K562 (cell line): ENCODE measurements at regions not wholly inside any gene's neighbourhood (a gene's known extent, or its start where the extent isn't known, plus 50 kb on each side); places are given as distances from the start of the nearest gene placed in this dataset.
"Not testable (repeated sequence)": the region's sequence is repeated elsewhere in the genome, so short reads cannot be mapped to it uniquely, and the experiment has no call there.

Experiments used
- ATAC-seq: fragments of 200-7000 bp; cut with Tn5 transposase; 3 replicates; pipeline ENCODE4 v1.9.1; 2020; ENCODE audit warnings: moderate library complexity
- BruUV-seq: library from RNA; stranded (reverse); fragments of 400-500 nt; replicated peaks from 2 replicates; lab custom pipeline; 2021; lab: Mats Ljungman, UMichigan
- CTCF ChIA-PET: fragments of 300-600 bp; formaldehyde crosslinking; extraction: SDS; loops from one replicate; lab custom pipeline; 2021; ENCODE audit warnings: low intra/inter-chr PET ratio; lab: Yijun Ruan, JAX
- POLR2A ChIA-PET: fragments of 300-600, 350-650 bp; sonication (Branson Sonifier 250); formaldehyde crosslinking; extraction: SDS; loops from one replicate; lab custom pipeline; 2021; ENCODE audit warnings: antibody characterized with exemption, inconsistent platforms; lab: Yijun Ruan, JAX
- DNase-seq, 4 experiments: peaks; one replicate each; pipeline versions ENCODE4 v3.0.0 to v3.0.0-alpha.2; 2011 to 2018; ENCODE audit warnings: low spot score in 3 of 4, mixed read lengths in 3 of 4; ENCODE audit errors: extremely low read depth in 1 of 4
- FAIRE-seq: peaks from 2 replicates; lab custom pipeline; 2011; peaks lifted over from hg19 to GRCh38; lab: Jason Lieb, UNC
- H2AFZ ChIP-seq: 2 replicates; pipeline ENCODE4 v1.6.0; 2011; ENCODE audit warnings: low read depth, low read length, control low read depth, inconsistent platforms
- H3K27ac ChIP-seq: fragments of 200-600 bp; 3 replicates; pipeline ENCODE4 v1.8.0; 2011; ENCODE audit warnings: low read depth, mild to moderate bottlenecking, control low read depth, inconsistent platforms, low read length, moderate library complexity, mixed read lengths; ENCODE audit errors: extremely low read depth
- H3K27me3 ChIP-seq, 2 experiments: fragments of 300-600 bp in 1 of 2; 2 replicates in 1 of 2; 3 replicates in 1 of 2; pipeline versions ENCODE4 v1.6.0 to v1.8.0; 2011; ENCODE audit warnings: inconsistent platforms in 2 of 2, low read length in 2 of 2, mild to moderate bottlenecking in 1 of 2, mixed read lengths in 1 of 2, moderate library complexity in 1 of 2; ENCODE audit not compliant: control insufficient read depth in 2 of 2, insufficient read depth in 2 of 2
- H3K36me3 ChIP-seq: fragments of 300-600 bp; 3 replicates; pipeline ENCODE4 v1.8.0; 2011; ENCODE audit warnings: mild to moderate bottlenecking, low read length, inconsistent platforms; ENCODE audit not compliant: control insufficient read depth, insufficient read depth
- H3K4me1 ChIP-seq, 2 experiments: fragments of 200-600 bp in 1 of 2; replicated peaks in 1 of 2; 2 replicates in 1 of 2; 3 replicates in 1 of 2; pipeline versions ENCODE4 v1.5.1 to v1.8.0; 2011; ENCODE audit warnings: inconsistent platforms in 2 of 2, low read length in 2 of 2, mild to moderate bottlenecking in 1 of 2, mixed read lengths in 1 of 2, moderate library complexity in 1 of 2; ENCODE audit not compliant: control insufficient read depth in 2 of 2, insufficient read depth in 2 of 2
- H3K4me2 ChIP-seq: 2 replicates; pipeline ENCODE4 v1.6.1; 2011; ENCODE audit warnings: low read length, control low read depth, inconsistent platforms, mixed read lengths; ENCODE audit not compliant: insufficient read depth
- H3K4me3 ChIP-seq: fragments of 200-600 bp; sonication (generic), shearing (Covaris generic); 2 replicates; pipeline ENCODE4 v1.5.1; 2016; ENCODE audit warnings: control low read depth, inconsistent platforms
- H3K79me2 ChIP-seq: fragments of 200-600 bp; 3 replicates; pipeline ENCODE4 v1.8.0; 2011; ENCODE audit warnings: low read length, inconsistent platforms; ENCODE audit not compliant: control insufficient read depth, insufficient read depth
- H3K9ac ChIP-seq, 2 experiments: 2 replicates each; pipeline versions ENCODE4 v1.6.0 to v1.6.1; 2011; ENCODE audit warnings: low read depth in 2 of 2, low read length in 2 of 2, control low read depth in 1 of 2, inconsistent platforms in 1 of 2, mild to moderate bottlenecking in 1 of 2, mixed read lengths in 1 of 2; ENCODE audit not compliant: insufficient read depth in 1 of 2
- H3K9me1 ChIP-seq: one replicate; pipeline ENCODE4 v1.6.0; 2011; ENCODE audit warnings: inconsistent platforms, mild to moderate bottlenecking, low read length, moderate library complexity; ENCODE audit not compliant: control insufficient read depth, insufficient read depth
- H3K9me3 ChIP-seq: replicated peaks from 2 replicates; pipeline ENCODE4 v1.5.1; 2011; ENCODE audit warnings: low read depth, low read length, inconsistent platforms; ENCODE audit not compliant: control insufficient read depth, insufficient read depth
- H4K20me1 ChIP-seq: replicated peaks from 2 replicates; pipeline ENCODE4 v1.6.1; 2011; ENCODE audit warnings: low read length, inconsistent platforms, mixed read lengths; ENCODE audit not compliant: control insufficient read depth, insufficient read depth
- BMI1 ChIP-seq: fragments of 150-350 bp; IDR thresholded peaks from 2 replicates; pipeline ENCODE4 v1.6.1; 2014; ENCODE audit warnings: low read length
- ERF ChIP-seq: fragments of 450-650 bp; formaldehyde crosslinking; IDR thresholded peaks from 2 replicates; pipeline ENCODE4 v1.4.0; 2020; ENCODE audit warnings: mild to moderate bottlenecking, mixed read lengths
- GATAD2A ChIP-seq: fragments of 450-650 bp; IDR thresholded peaks from 2 replicates; pipeline ENCODE4 v1.6.1; 2017
- KLF1 ChIP-seq: fragments of 450-650 bp; IDR thresholded peaks from 2 replicates; pipeline ENCODE4 v1.6.1; 2016; ENCODE audit warnings: missing genetic modification characterization, missing compliant biosample characterization
- RAD21 ChIP-seq, 2 experiments: fragments of 250-450 bp in 1 of 2; fragments of 450-650 bp in 1 of 2; sonication (Bioruptor Pico) in 1 of 2; formaldehyde crosslinking in 1 of 2; IDR thresholded peaks in 1 of 2; conservative IDR thresholded peaks in 1 of 2; 2 replicates each; pipeline versions ENCODE4 v1.4.0 to v1.8.0; 2020 to 2022; ENCODE audit warnings: mild to moderate bottlenecking in 2 of 2, moderate library complexity in 1 of 2
- WGBS: fragments of 100-300 bp; shearing (Covaris generic); methylation state at CpG from one replicate; pipeline ENCODE4 v1.1.6; 2016; ENCODE audit warnings: low coverage, mixed read lengths; ENCODE audit not compliant: insufficient coverage; ENCODE audit errors: missing lambda C conversion rate; 5-methylcytosine and 5-hydroxymethylcytosine counted together
- in situ Hi-C: fragments of 300-500 bp; cut with MboI; formaldehyde crosslinking; loops from 4 replicates; pipeline ENCODE4 v1.15.0; 2018; ENCODE audit warnings: inconsistent platforms, mixed read lengths
- intact Hi-C: fragments of 100-400 bp; cut with micrococcal nuclease; formaldehyde crosslinking; loops from 2 replicates; pipeline ENCODE4 v1.14.2; 2022

GRCh38 chr10:56466005-56466404, 104.9 kb upstream of the ZWINT start:
- Histone ChIP-seq H2AFZ (no peak overlapping the region), H3K9me1 (no peaks in the 10 kb centered on the region), H3K4me3 (no peak overlapping the region), H3K9me3 (no peaks in the 10 kb centered on the region), H3K4me2 (no peak overlapping the region), H3K36me3 (no peaks in the 10 kb centered on the region), H3K9ac (no peak overlapping the region), H4K20me1 (no peaks in the 10 kb centered on the region), H3K27me3 (no peaks in the 10 kb centered on the region), H3K27ac (no peak overlapping the region), H3K4me1 (no peaks in the 10 kb centered on the region), H3K79me2 (no peaks in the 10 kb centered on the region)
- CTCF ChIA-PET: no interaction called here
- intact Hi-C loops (no loop called here), in situ Hi-C loops (no loop called here)
- ATAC-seq: no peak
- WGBS: 9% methylated on average over 4 of the region's 6 CpGs
- POLR2A ChIA-PET: interaction anchor here (0.6 kb wide), 1 partner anchor 32 kb away, joined by 3 read pairs; no protein-coding TSS in a partner anchor
- TF ChIP-seq KLF1 (no peak), ERF (CRISPR knock-in tag) (no peak), BMI1 (no peak)
- BruUV-seq: no TSS peak
- no peak for FAIRE-seq
- no peak for DNase-seq

- intact Hi-C loops: no loop called here
- DNase-seq: no peak
- CTCF ChIA-PET: no interaction called here
Observed at GRCh38 chr10:56449770-56450169, 88.7 kb upstream of the ZWINT start.

GRCh38 chr10:56447613-56448012, 86.6 kb upstream of the ZWINT start:
- FAIRE-seq, in situ Hi-C loops: not testable (repeated sequence)

More at GRCh38 chr10:56449770-56450169, 88.7 kb upstream of the ZWINT start:
- Histone ChIP-seq H3K9me3 (no peaks in the 10 kb centered on the region), H2AFZ (no peak overlapping the region), H4K20me1 (no peaks in the 10 kb centered on the region), H3K9ac (no peak overlapping the region), H3K27me3 (no peaks in the 10 kb centered on the region), H3K27ac (no peak overlapping the region), H3K4me2 (no peak overlapping the region), H3K36me3 (no peaks in the 10 kb centered on the region), H3K9me1 (no peaks in the 10 kb centered on the region), H3K4me3 (no peak overlapping the region), H3K79me2 (no peaks in the 10 kb centered on the region), H3K4me1 (no peaks in the 10 kb centered on the region)
- FAIRE-seq (no peak), ATAC-seq (no peak)
- BruUV-seq: no TSS peak
- in situ Hi-C loops: no loop called here
- TF ChIP-seq GATAD2A (no peak), RAD21 (CRISPR knock-in tag; conservative IDR thresholded peaks at IDR 0.05 in 1 of 2, IDR thresholded peaks at IDR 0.05 in 1 of 2) (0 out of 4 replicates have a peak, but pooled peaks of 1 of the 2 experiments have one; percentile 6)
- POLR2A ChIA-PET: no interaction called here

More at GRCh38 chr10:56447613-56448012, 86.6 kb upstream of the ZWINT start:
- 0% methylated on average over 8 of the region's 10 CpGs for WGBS
- H3K9me1 ChIP-seq, BruUV-seq, H3K79me2 ChIP-seq, H3K4me1 ChIP-seq, intact Hi-C loops, H3K27me3 ChIP-seq, H3K4me3 ChIP-seq, CTCF ChIA-PET, POLR2A ChIA-PET, H3K27ac ChIP-seq, H3K9ac ChIP-seq, H3K4me2 ChIP-seq, H3K36me3 ChIP-seq, DNase-seq, H3K9me3 ChIP-seq, H2AFZ ChIP-seq, ATAC-seq, H4K20me1 ChIP-seq: not testable (repeated sequence)
